Limb (tissue), 2 donors: ENCODE measurements at regions not wholly inside any gene's neighbourhood (a gene's known extent, or its start where the extent isn't known, plus 50 kb on each side); places are given as distances from the start of the nearest gene placed in this dataset.
"Not testable (repeated sequence)": the region's sequence is repeated elsewhere in the genome, so short reads cannot be mapped to it uniquely, and the experiment has no call there.

Experiments used
- DNase-seq, 2 donors: peaks; one replicate each; pipeline ENCODE4 v3.0.0-alpha.2; 2016; ENCODE audit errors: extremely low spot score in 2 of 2

GRCh38 chr6:2611092-2611491 lies 139.6 kb downstream of the MYLK4 start:
- DNase-seq = no peak

- DNase-seq = no peak
These were observed 142.2 kb downstream of the MYLK4 start for GRCh38 chr6:2608503-2608902.

DNA sequence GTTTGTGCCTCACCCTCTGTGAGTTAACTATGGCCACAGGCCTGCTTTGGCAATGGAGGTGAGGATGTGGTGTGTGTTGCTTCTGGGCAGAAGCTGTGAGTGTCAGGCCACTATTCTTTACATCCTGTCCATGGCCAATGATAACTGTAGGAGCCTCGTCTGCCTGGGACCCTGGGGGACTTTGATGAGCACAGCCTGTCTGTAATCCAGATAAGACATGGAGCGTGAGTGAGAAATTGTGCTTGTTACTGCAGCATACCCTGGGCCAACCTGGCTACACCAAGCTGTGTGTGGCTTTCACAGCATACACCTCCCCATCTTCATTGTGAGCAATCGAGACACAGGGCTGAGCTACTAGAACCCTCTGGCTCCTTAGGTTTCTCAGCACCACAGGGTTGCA lies 150.4 kb downstream of the MYLK4 start:
- DNase-seq = no peak

GRCh38 chr6:2599817-2600216 lies 150.9 kb downstream of the MYLK4 start:
- DNase-seq = no peak

GRCh38 chr6:2598867-2599266 lies 151.9 kb downstream of the MYLK4 start:
- DNase-seq = no peak

GRCh38 chr6:2597991-2598390 lies 152.7 kb downstream of the MYLK4 start:
- DNase-seq = no peak

GRCh38 chr6:2597457-2597856 lies 153.3 kb downstream of the MYLK4 start:
- not testable (repeated sequence) for DNase-seq

GRCh38 chr6:2596222-2596621 lies 154.5 kb downstream of the MYLK4 start:
- DNase-seq = no peak

DNA sequence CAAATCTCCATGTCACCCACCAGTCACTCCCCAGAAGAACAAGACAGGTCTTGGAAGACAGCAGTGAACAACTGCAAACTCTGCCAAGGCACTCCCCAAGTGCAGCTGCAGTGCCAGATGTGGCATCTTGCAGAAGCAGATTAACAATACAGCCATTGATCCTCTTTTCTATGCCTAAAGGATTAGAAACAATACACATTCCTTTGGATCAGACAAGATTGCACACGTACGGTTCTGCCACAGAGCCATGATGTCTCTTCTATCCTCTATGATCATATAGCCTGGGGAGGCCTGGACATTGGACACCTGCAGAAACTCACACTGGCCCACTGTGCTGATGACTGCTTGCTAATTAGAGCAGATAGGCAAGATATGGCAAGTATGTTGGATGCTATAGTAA lies 155.9 kb downstream of the MYLK4 start:
- DNase-seq = no peak

DNA sequence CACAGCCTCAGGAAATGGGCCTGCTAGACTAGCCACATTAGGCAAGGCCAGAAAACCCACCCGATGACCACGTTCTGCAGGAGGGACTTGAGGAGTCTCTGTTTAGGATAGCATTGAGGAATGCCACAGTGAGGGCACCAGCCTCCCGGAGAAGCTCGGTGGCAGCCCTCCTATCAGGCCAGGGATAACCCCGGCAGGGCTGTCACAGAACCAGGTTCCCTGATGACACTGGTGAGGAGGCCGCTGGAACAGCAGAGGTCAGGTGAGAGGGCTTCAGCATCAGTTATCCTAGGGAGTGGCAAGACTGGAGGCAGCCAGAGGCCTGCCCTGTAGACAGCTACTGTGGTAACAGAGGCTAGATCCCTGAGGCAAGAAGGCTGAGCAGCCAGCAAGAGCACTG lies 157.6 kb downstream of the MYLK4 start:
- no peak for DNase-seq

- no peak for DNase-seq
These were observed 161.5 kb downstream of the MYLK4 start for GRCh38 chr6:2589171-2589661.

- DNase-seq = no peak
These were observed 167.3 kb downstream of the MYLK4 start for GRCh38 chr6:2583459-2583858.

DNA sequence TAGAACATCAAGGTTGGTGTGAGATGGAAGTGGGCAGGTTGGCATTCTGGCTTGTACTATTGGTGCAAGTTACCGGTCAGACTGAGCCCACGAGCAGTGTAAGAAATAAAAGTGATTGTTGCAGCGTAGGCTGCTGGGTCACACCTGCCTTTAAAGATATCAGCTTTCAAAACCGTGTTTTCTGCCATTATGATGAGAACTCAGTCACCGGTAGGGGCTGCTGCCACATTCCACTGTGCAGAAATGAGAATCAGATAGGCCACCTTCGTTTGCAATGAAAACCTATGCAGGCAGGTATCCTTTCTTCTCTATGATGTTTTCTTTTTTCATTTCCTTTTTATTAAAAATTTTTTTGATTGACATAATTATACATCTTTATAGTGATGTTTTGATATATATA lies 168.5 kb downstream of the MYLK4 start:
- no peak for DNase-seq

GRCh38 chr6:2581611-2582010 lies 169.1 kb downstream of the MYLK4 start:
- no peak for DNase-seq

GRCh38 chr6:2581011-2581410 lies 169.7 kb downstream of the MYLK4 start:
- DNase-seq = no peak

DNA sequence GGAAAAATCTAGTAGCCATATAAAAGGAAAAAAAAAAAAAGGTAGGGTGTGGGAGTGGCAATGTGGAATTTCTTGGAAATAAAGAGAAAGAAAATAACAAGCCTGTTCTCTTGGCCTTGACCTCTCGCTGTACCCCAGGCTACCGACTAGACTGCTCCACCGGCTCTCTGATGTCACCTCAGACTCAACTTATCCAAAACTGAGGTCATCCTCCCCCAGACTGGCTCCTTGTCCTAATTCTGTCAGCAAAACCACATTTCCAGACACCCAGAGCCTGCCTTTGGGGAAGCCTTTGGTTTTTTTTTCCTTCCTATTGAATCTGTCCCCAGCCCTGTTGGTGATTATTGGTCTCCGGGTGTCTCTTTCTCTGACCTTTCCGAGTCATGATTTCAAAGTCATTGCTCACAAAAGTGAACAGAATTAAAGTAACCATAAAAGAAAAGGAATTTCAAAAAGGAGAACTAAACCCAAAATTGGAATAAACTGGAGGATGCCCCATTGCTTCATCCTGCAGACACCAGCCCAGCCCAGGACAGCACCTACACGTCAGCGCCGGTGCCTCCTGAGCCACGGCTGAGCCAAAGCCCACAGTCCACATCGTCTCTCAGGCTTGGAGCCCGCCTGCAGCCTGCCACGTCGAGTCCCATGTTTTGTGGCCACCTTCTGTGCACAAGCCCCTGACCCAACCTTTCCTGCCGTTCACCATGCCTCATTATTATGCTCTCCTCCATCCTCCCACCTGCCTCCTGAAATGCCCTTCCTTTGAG lies 170.7 kb downstream of the MYLK4 start:
- DNase-seq = no peak

GRCh38 chr6:2579241-2579761 lies 171.4 kb downstream of the MYLK4 start:
- no peak for DNase-seq

DNA sequence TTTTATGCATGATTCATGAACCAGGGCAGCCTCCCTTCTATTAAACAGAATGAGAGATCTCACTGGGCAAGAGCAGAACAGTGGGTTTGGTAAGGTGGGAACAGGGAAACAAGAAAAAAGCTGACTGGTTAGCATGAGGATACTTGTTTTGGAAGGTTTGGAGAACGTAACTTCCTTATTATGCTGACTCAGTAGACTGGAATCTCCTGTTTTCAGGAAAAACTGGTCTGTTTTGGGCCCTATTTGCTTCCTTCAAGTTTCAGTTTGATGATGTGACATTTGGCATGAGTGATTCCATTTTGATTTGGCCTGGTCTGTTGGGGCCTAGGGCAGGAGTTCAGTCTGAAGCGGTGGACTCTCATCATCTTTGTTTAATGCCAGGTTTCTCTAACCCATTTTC lies 172.0 kb downstream of the MYLK4 start:
- no peak for DNase-seq

- DNase-seq = no peak
These were observed 174.2 kb downstream of the MYLK4 start for GRCh38 chr6:2576499-2576898.

DNA sequence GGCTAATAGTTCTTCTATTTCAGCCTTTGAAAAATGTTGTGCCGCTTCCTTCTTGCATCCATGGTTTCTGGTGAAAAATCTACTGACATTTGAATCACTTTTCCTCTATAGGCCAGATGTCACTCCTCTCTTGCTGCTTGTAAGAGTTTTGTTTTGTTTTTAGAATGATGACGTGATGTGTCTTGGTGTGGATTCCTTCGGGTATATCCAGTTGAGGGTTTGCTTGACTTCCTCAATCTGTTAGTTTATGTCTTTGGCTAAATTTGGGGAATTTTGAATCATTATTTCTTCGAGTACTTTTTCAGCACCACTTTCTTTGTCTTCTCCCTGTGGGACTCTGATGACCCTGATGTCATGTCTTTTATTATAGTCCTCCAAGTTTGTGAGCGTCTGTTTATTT lies 175.5 kb downstream of the MYLK4 start:
- no peak for DNase-seq

- not testable (repeated sequence) for DNase-seq
These were observed 181.3 kb downstream of the MYLK4 start for GRCh38 chr6:2569420-2569819.

- DNase-seq = no peak
These were observed 184.7 kb downstream of the MYLK4 start for GRCh38 chr6:2566048-2566447.

GRCh38 chr6:2565499-2565898 lies 185.2 kb downstream of the MYLK4 start:
- no peak for DNase-seq
